DOHH2 (cell line): ENCODE measurements at regions not wholly inside any gene's neighbourhood (a gene's known extent, or its start where the extent isn't known, plus 50 kb on each side); places are given as distances from the start of the nearest gene placed in this dataset.

Experiments
- EZH2phosphoT487 ChIP-seq: fragments of 200-600 bp; sonication (generic); IDR thresholded peaks from 2 replicates; pipeline ENCODE4 v1.6.1; 2017; ENCODE audit warnings: borderline replicate concordance, mild to moderate bottlenecking, antibody characterized with exemption, low read length, moderate library complexity, mixed read lengths
- TF ChIP-seq, protein P1 (sequence below): fragments of 200-600 bp; sonication (generic); IDR thresholded peaks from one replicate; pipeline ENCODE4 v1.5.1; 2014; ENCODE audit warnings: antibody characterized with exemption, mild to moderate bottlenecking, low read depth, low read length; ENCODE audit not compliant: poor library complexity, severe bottlenecking

GRCh38 chr6:166019214-166019613 lies 148.4 kb downstream of the TBXT start:
- TF ChIP-seq, protein P1, sequence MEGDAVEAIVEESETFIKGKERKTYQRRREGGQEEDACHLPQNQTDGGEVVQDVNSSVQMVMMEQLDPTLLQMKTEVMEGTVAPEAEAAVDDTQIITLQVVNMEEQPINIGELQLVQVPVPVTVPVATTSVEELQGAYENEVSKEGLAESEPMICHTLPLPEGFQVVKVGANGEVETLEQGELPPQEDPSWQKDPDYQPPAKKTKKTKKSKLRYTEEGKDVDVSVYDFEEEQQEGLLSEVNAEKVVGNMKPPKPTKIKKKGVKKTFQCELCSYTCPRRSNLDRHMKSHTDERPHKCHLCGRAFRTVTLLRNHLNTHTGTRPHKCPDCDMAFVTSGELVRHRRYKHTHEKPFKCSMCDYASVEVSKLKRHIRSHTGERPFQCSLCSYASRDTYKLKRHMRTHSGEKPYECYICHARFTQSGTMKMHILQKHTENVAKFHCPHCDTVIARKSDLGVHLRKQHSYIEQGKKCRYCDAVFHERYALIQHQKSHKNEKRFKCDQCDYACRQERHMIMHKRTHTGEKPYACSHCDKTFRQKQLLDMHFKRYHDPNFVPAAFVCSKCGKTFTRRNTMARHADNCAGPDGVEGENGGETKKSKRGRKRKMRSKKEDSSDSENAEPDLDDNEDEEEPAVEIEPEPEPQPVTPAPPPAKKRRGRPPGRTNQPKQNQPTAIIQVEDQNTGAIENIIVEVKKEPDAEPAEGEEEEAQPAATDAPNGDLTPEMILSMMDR, result no peak
- no peak for TF ChIP-seq EZH2phosphoT487
